ENCODE measurements at regions not wholly inside any gene's neighbourhood (a gene's known extent, or its start where the extent isn't known, plus 50 kb on each side); places are given as distances from the start of the nearest gene placed in this dataset.

DNA sequence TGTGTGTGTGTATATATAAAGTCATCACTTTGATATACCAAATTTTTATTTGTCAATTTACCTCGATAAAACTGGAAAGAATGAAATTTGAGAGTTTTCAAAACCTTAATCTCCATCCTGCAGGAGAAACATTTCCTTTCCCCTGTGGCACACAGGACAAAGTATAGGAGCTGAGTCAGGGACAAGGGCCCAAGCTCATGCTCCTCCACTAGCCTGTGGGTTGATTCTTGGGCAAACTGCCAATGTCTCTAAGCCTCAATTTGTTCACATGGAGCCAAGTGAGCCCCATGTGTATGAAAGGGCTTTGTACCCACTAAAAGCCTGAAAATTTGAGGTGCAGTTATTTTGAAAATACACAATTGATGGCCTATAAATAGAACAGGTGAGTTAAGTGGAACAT lies 60.3 kb upstream of the IL6 start:
- Histone ChIP-seq H3K9ac (replicated peaks in 1 of 4; ENCODE audit: extremely low read depth in 1 of 4, low read depth in 3 of 4, low read length in 3 of 4) (no peak overlapping the region), H4K20me1 (replicated peaks in 1 of 2; ENCODE audit: control insufficient read depth in 1 of 2, insufficient read depth in 2 of 2, low read length in 2 of 2) (no peaks in the 10 kb centered on the region), H3K4me2 (ENCODE audit: insufficient read depth in 1 of 2, low read depth in 2 of 2, low read length in 2 of 2) (no peak overlapping the region), H3K18ac (ENCODE audit: extremely low read depth, low read length) (no peak overlapping the region; the same call in 1 of the 2 replicates), H3K56ac (replicated peaks; ENCODE audit: insufficient read length, low read depth, low read length) (no peak overlapping the region), H3K4me3 (ENCODE audit: extremely low read depth in 1 of 4, insufficient read depth in 2 of 4, low read depth in 3 of 4, low read length in 4 of 4) (no peak overlapping the region), H3K36me3 (ENCODE audit: control insufficient read depth in 2 of 4, insufficient read depth in 4 of 4, low read length in 3 of 4) (no peaks in the 10 kb centered on the region), H3K27ac (ENCODE audit: low read depth, low read length) (no peak overlapping the region), H4K5ac (ENCODE audit: insufficient read length, low read depth, low read length) (no peak overlapping the region), H2BK120ac (replicated peaks; ENCODE audit: low read depth, low read length) (peak overlapping the region; percentile 6), H3K4me1 (replicated peaks in 1 of 4; ENCODE audit: control insufficient read depth in 3 of 4, insufficient read depth in 4 of 4, low read length in 3 of 4) (peaks cover 5 to 20% (median 14%) of the 10 kb centered on the region in 4 experiments), H3K14ac (ENCODE audit: insufficient read length) (no peak overlapping the region), H3K79me2 (ENCODE audit: control insufficient read depth in 1 of 2, insufficient read depth in 2 of 2, low read length in 2 of 2) (no peaks in the 10 kb centered on the region; a peak in 1 of 4 replicates), H3K9me3 (ENCODE audit: insufficient read depth in 2 of 2, low read depth in 1 of 2, low read length in 1 of 2) (no peaks in the 10 kb centered on the region; a peak in 1 of 4 replicates), H2BK5ac (ENCODE audit: low read depth, low read length) (no peak overlapping the region; the same call in 1 of the 2 replicates), H3K4ac (replicated peaks; ENCODE audit: insufficient read length, low read depth, low read length) (no peak overlapping the region), H2BK20ac (ENCODE audit: low read length) (no peak overlapping the region), H2BK12ac (ENCODE audit: low read depth, low read length) (peak overlapping the region; percentile 62; the same call in 1 of the 2 replicates), H4K8ac (ENCODE audit: extremely low read depth, insufficient read depth, low read length) (no peak overlapping the region), H2AK5ac (ENCODE audit: low read depth, low read length) (no peak overlapping the region), H3K23me2 (ENCODE audit: low read depth, low read length) (peaks cover 2% of the 10 kb centered on the region; the same call in 1 of the 2 replicates), H3K79me1 (ENCODE audit: low read depth, low read length) (no peaks in the 10 kb centered on the region), H2AFZ (ENCODE audit: low read length) (no peak overlapping the region), H2BK15ac (ENCODE audit: low read length) (no peak overlapping the region), H3K23ac (ENCODE audit: insufficient read length) (no peak overlapping the region), H3K27me3 (replicated peaks in 1 of 4; ENCODE audit: control insufficient read depth in 3 of 4, extremely low read depth in 1 of 4, insufficient read depth in 3 of 4, low read length in 3 of 4) (no peaks in the 10 kb centered on the region), H4K91ac (replicated peaks; ENCODE audit: insufficient read length, low read length) (peak overlapping the region; percentile 20)
- no peak for DNase-seq (ENCODE audit: low read depth in 1 of 2, low spot score in 2 of 2)
- CTCF ChIA-PET (ENCODE audit: partially characterized antibody): interaction anchor here (0.6 to 3.6 kb wide), 5 partner anchors 9 to 1952 kb away, joined by 3 to 13 read pairs (median 4); partner anchors contain the start of gene IL6
- TF ChIP-seq CHD1 (IDR thresholded peaks at IDR 0.05; ENCODE audit: low read depth, low read length): no peak
- TF ChIP-seq, protein P1, sequence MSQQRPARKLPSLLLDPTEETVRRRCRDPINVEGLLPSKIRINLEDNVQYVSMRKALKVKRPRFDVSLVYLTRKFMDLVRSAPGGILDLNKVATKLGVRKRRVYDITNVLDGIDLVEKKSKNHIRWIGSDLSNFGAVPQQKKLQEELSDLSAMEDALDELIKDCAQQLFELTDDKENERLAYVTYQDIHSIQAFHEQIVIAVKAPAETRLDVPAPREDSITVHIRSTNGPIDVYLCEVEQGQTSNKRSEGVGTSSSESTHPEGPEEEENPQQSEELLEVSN (IDR thresholded peaks at IDR 0.05): no peak
- no peak for TF ChIP-seq SP4 (IDR thresholded peaks at IDR 0.05; ENCODE audit: low read length)
- TF ChIP-seq CEBPB (IDR thresholded peaks at IDR 0.05; ENCODE audit: low read depth, low read length): no peak
- no peak for TF ChIP-seq RAD21 (IDR thresholded peaks at IDR 0.05 in 1 of 2, conservative IDR thresholded peaks at IDR 0.05 in 1 of 2; ENCODE audit: low read depth in 2 of 2, low read length in 2 of 2)
- TF ChIP-seq NANOG (IDR thresholded peaks at IDR 0.05; ENCODE audit: insufficient read depth, low read depth, low read length, poor library complexity, severe bottlenecking): no peak
- 91% methylated on average over 1 of the region's 1 CpG; no CpG with 5 or more reads in 1 of the 2 experiments for WGBS, 2 experiments (ENCODE audit: extremely low coverage in 1 of 2, insufficient coverage in 1 of 2, insufficient read length in 1 of 2, insufficient replicate concordance in 2 of 2, low coverage in 1 of 2, low lambda C conversion rate in 2 of 2, missing lambda C conversion rate in 1 of 2)
- POLR2A ChIA-PET (ENCODE audit: partially characterized antibody): interaction anchor here (1.2 kb wide), 1 partner anchor 12 kb away, joined by 3 read pairs; no protein-coding TSS in a partner anchor
- FAIRE-seq: no peak
